T-helper 1 cell (primary cell): ENCODE measurements at regions not wholly inside any gene's neighbourhood (a gene's known extent, or its start where the extent isn't known, plus 50 kb on each side); places are given as distances from the start of the nearest gene placed in this dataset.

Experiments
- DNase-seq, 5 donors: peaks; one replicate each; pipeline ENCODE4 v3.0.0-alpha.2; 2012 to 2020

GRCh38 chr14:56512521-56512920 lies 67.1 kb upstream of the TMEM260 start:
- no peak for DNase-seq

DNA sequence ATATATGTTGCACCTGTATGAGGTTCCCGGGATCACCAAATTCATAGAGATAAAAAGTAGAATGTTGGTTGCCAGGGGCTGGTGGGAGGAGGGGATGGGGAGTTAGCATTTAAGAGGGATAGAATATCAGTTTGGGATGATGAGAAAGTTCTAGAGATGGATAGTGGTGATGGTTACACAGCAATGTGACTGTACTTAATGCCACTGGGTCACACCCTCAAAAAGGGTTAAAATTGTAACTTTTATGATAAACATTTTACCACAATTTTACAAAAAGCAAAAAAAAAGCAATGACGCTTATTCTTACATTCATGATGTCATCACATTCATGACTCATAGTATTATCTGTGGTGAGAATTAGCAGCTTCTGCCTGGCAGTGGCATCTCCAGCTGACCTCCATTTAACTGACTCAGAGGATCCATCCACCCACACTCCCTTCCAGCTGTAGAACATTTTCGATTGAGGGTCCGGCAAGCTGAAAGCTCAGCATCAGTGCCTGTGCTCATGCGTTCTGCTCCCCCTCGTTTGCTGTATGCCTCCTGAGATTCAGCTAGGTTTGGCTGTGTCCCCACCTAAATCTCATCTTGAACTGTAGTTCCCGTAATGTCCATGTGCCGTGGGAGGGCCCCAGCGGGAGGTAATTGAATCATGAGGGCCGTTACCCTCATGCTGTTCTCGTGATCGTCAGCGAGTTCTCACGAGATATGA lies 64.8 kb upstream of the TMEM260 start:
- DNase-seq = no peak

DNA sequence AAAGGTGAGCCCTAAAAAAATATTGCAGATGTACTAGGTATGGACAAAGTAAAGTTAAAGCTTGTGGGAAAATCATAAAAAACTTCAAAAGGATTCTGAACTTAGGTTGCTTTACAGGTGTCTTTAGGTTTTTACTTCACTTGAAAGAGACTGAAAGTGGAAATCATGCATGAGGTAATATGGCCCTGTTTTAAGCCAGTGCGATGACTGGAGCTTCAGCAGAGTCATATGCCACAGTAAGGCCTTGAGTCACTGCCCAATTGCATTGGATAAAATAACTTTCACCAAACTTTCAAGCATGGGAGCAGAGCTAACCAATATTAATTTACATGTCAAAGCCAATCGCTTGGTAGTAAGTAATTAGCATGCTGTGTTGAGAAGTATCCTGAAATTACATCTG lies 63.9 kb upstream of the TMEM260 start:
- no peak for DNase-seq

- no peak for DNase-seq
Measured at GRCh38 chr14:56522403-56522802, 57.2 kb upstream of the TMEM260 start.

DNA sequence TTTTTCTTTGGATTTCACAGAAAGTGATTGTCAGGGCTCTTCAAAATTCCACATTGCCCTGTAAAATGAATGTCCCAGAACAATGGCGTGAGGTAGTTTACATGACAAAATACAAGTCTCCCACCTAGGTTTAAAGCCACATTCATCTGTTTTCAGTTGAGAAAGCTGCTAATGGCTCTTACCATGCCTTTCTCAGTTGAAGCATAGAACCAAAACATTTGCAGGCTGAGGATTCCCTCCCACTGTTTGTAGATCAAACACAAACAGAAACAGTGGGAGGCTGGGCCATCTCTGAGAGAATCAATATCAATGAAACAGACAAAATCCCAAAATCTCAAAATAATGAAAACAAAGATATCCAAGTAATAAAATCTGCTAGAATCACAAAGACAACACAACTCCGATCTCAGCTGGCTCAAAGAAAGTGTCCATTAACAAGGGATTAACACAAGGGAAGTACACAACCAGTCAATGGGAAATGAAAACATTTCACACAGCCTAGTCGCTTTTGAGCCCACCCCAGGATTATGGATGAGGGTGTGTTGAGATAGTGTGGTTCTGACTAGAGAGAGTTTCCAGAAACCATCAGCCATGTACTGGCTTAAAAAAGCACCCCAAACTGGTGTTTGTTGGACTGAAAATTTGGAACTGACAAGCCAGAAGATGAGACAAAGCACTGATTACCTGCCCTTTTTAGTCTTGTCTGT lies 54.5 kb upstream of the TMEM260 start:
- no peak for DNase-seq

- DNase-seq = no peak
Measured at GRCh38 chr14:56528927-56529326, 50.7 kb upstream of the TMEM260 start.
